ENCODE measurements at regions not wholly inside any gene's neighbourhood (a gene's known extent, or its start where the extent isn't known, plus 50 kb on each side); places are given as distances from the start of the nearest gene placed in this dataset.

GRCh38 chr18:22560275-22560610, 142.5 kb upstream of the CTAGE1 start:
- no peaks in the 10 kb centered on the region for H3K4me1 ChIP-seq (ENCODE audit: control insufficient read depth in 1 of 2, insufficient read depth in 2 of 2, low read length in 2 of 2)
- Mint-ChIP-seq H3K4me1 (peaks cover 2% of the 10 kb centered on the region), H3K36me3 (no peaks in the 10 kb centered on the region), H3K27me3 (ENCODE audit: low read depth in 3 of 3) (peaks cover 40 to 60% (median 58%) of the 10 kb centered on the region in 3 donors), H3K27ac (peak overlapping the region in 1 of 7 donors; percentile 17), H3K9me3 (peaks cover 0 to 8% (median 4%) of the 10 kb centered on the region in 7 donors), H3K4me3 (peak overlapping the region in 1 of 2 donors; percentile 85)
- no peaks in the 10 kb centered on the region for H3K79me2 ChIP-seq (ENCODE audit: insufficient read depth, low read length)
- H3K9me3 ChIP-seq (replicated peaks in 1 of 2; ENCODE audit: control insufficient read depth in 1 of 2, insufficient read depth in 1 of 2, low read length in 2 of 2), result no peaks in the 10 kb centered on the region
- 8% methylated on average over 6 of the region's 8 CpGs for WGBS (ENCODE audit: insufficient coverage)
- TF ChIP-seq CTCF (IDR thresholded peaks at IDR 0.05), result no peak
- no peaks in the 10 kb centered on the region for H3K36me3 ChIP-seq (replicated peaks in 1 of 2; ENCODE audit: control insufficient read depth in 1 of 2, insufficient read depth in 2 of 2, low read length in 2 of 2)
- H3K4me3 ChIP-seq (replicated peaks in 1 of 3; ENCODE audit: low read depth in 2 of 3, low read length in 3 of 3), result no peak overlapping the region
- H4K20me1 ChIP-seq (ENCODE audit: insufficient read depth, low read length), result no peaks in the 10 kb centered on the region
- no peak overlapping the region for H2AFZ ChIP-seq (ENCODE audit: insufficient read depth, low read depth, low read length, poor library complexity, severe bottlenecking)
- intact Hi-C loops (cut with micrococcal nuclease), result no loop called here
- no peak overlapping the region for H3K9ac ChIP-seq (ENCODE audit: insufficient read depth, low read length, poor library complexity, severe bottlenecking)
- H3K27me3 ChIP-seq (ENCODE audit: control insufficient read depth in 2 of 2, insufficient read depth in 2 of 2, low read length in 2 of 2), result peaks cover 62 to 73% of the 10 kb centered on the region in 2 donors
- no peak overlapping the region for H3K27ac ChIP-seq (ENCODE audit: low read depth in 1 of 2, low read length in 2 of 2)
- no peak for DNase-seq
- no peak overlapping the region for H3K4me2 ChIP-seq (replicated peaks; ENCODE audit: extremely low read depth, low read length, poor library complexity, severe bottlenecking)

- Mint-ChIP-seq H3K27me3 (ENCODE audit: low read depth in 3 of 3) (peaks cover 40 to 61% (median 60%) of the 10 kb centered on the region in 3 donors), H3K4me3 (peak overlapping the region in 1 of 2 donors; percentile 85), H3K9me3 (peaks cover 0 to 8% (median 4%) of the 10 kb centered on the region in 7 donors), H3K4me1 (peaks cover 2% of the 10 kb centered on the region), H3K36me3 (no peaks in the 10 kb centered on the region), H3K27ac (no peak overlapping the region)
- Histone ChIP-seq H3K4me1 (ENCODE audit: control insufficient read depth in 1 of 2, insufficient read depth in 2 of 2, low read length in 2 of 2) (no peaks in the 10 kb centered on the region), H3K9ac (ENCODE audit: insufficient read depth, low read length, poor library complexity, severe bottlenecking) (no peak overlapping the region), H3K4me3 (replicated peaks in 1 of 3; ENCODE audit: low read depth in 2 of 3, low read length in 3 of 3) (no peak overlapping the region), H3K9me3 (replicated peaks in 1 of 2; ENCODE audit: control insufficient read depth in 1 of 2, insufficient read depth in 1 of 2, low read length in 2 of 2) (no peaks in the 10 kb centered on the region), H4K20me1 (ENCODE audit: insufficient read depth, low read length) (no peaks in the 10 kb centered on the region), H3K36me3 (replicated peaks in 1 of 2; ENCODE audit: control insufficient read depth in 1 of 2, insufficient read depth in 2 of 2, low read length in 2 of 2) (no peaks in the 10 kb centered on the region), H3K4me2 (replicated peaks; ENCODE audit: extremely low read depth, low read length, poor library complexity, severe bottlenecking) (no peak overlapping the region), H3K27ac (ENCODE audit: low read depth in 1 of 2, low read length in 2 of 2) (no peak overlapping the region), H3K27me3 (ENCODE audit: control insufficient read depth in 2 of 2, insufficient read depth in 2 of 2, low read length in 2 of 2) (peaks cover 62 to 73% of the 10 kb centered on the region in 2 donors), H3K79me2 (ENCODE audit: insufficient read depth, low read length) (no peaks in the 10 kb centered on the region), H2AFZ (ENCODE audit: insufficient read depth, low read depth, low read length, poor library complexity, severe bottlenecking) (no peak overlapping the region)
- intact Hi-C loops (cut with micrococcal nuclease), result no loop called here
- TF ChIP-seq CTCF (IDR thresholded peaks at IDR 0.05), result no peak
- no CpG with 5 or more reads among the region's 1 CpG for WGBS (ENCODE audit: insufficient coverage)
- no peak for DNase-seq
Measured at GRCh38 chr18:22560797-22561196, 143.1 kb upstream of the CTAGE1 start.

All from CD14-positive monocyte (primary cell).